H9 (cell line): ENCODE measurements at regions not wholly inside any gene's neighbourhood (a gene's known extent, or its start where the extent isn't known, plus 50 kb on each side); places are given as distances from the start of the nearest gene placed in this dataset.

Experiments
- DNase-seq: peaks from one replicate; pipeline ENCODE4 v3.0.0-alpha.2; 2017
- H2AFZ ChIP-seq: one replicate; pipeline ENCODE4 v1.6.1; 2013; ENCODE audit warnings: mild to moderate bottlenecking, low read length, control low read depth, moderate library complexity
- H2AK5ac ChIP-seq: 2 replicates; pipeline ENCODE4 v1.6.1; 2013; ENCODE audit warnings: low read length, control low read depth, mixed read lengths; ENCODE audit not compliant: insufficient read length
- H2BK120ac ChIP-seq: one replicate; pipeline ENCODE4 v1.6.1; 2013; ENCODE audit warnings: low read depth, mild to moderate bottlenecking, low read length, control low read depth, inconsistent platforms; ENCODE audit not compliant: poor library complexity, severe bottlenecking
- H2BK12ac ChIP-seq: 2 replicates; pipeline ENCODE4 v1.6.1; 2013; ENCODE audit warnings: low read length, control low read depth, mixed read lengths, low read depth; ENCODE audit not compliant: insufficient read length
- H2BK15ac ChIP-seq: 2 replicates; pipeline ENCODE4 v1.6.1; 2013; ENCODE audit warnings: low read depth, low read length, control low read depth
- H2BK20ac ChIP-seq: one replicate; pipeline ENCODE4 v1.6.1; 2013; ENCODE audit warnings: low read depth, mild to moderate bottlenecking, low read length, control low read depth, inconsistent platforms; ENCODE audit not compliant: poor library complexity, severe bottlenecking
- H2BK5ac ChIP-seq: 2 replicates; pipeline ENCODE4 v1.6.1; 2013; ENCODE audit warnings: low read length, control low read depth, mixed read lengths; ENCODE audit not compliant: insufficient read length
- H3K14ac ChIP-seq: 2 replicates; pipeline ENCODE4 v1.6.1; 2013; ENCODE audit warnings: low read length, control low read depth; ENCODE audit not compliant: insufficient read depth
- H3K18ac ChIP-seq: 2 replicates; pipeline ENCODE4 v1.6.1; 2013; ENCODE audit warnings: low read depth, mild to moderate bottlenecking, mixed read lengths, low read length, control low read depth; ENCODE audit not compliant: insufficient read length
- H3K23ac ChIP-seq: 2 replicates; pipeline ENCODE4 v1.6.1; 2013; ENCODE audit warnings: low read length, control low read depth, mixed read lengths, low read depth; ENCODE audit not compliant: insufficient read length
- H3K23me2 ChIP-seq: 2 replicates; pipeline ENCODE4 v1.6.1; 2013; ENCODE audit warnings: low read depth, mild to moderate bottlenecking, mixed read lengths, low read length, control low read depth; ENCODE audit not compliant: insufficient read length, poor library complexity, severe bottlenecking
- H3K27ac ChIP-seq: 2 replicates; pipeline ENCODE4 v1.5.1; 2013; ENCODE audit warnings: low read length, control low read depth, mixed read lengths, low read depth; ENCODE audit not compliant: insufficient read length
- H3K27me3 ChIP-seq: 2 replicates; pipeline ENCODE4 v1.6.1; 2013; ENCODE audit warnings: low read length, control low read depth, inconsistent platforms; ENCODE audit not compliant: insufficient read depth
- H3K4ac ChIP-seq: 2 replicates; pipeline ENCODE4 v1.6.1; 2013; ENCODE audit warnings: low read depth, mild to moderate bottlenecking, control low read depth, inconsistent platforms, low read length, moderate library complexity
- H3K4me1 ChIP-seq: 2 replicates; pipeline ENCODE4 v1.6.1; 2013; ENCODE audit warnings: low read length, control low read depth, inconsistent platforms; ENCODE audit not compliant: insufficient read depth
- H3K4me2 ChIP-seq: 2 replicates; pipeline ENCODE4 v1.6.1; 2013; ENCODE audit warnings: low read length, control low read depth, mixed read lengths; ENCODE audit not compliant: insufficient read length, insufficient read depth
- H3K56ac ChIP-seq: 2 replicates; pipeline ENCODE4 v1.6.1; 2013; ENCODE audit warnings: low read depth, mild to moderate bottlenecking, mixed read lengths, low read length, control low read depth; ENCODE audit not compliant: insufficient read length
- H3K79me1 ChIP-seq: 2 replicates; pipeline ENCODE4 v1.6.1; 2013; ENCODE audit warnings: low read depth, mild to moderate bottlenecking, moderate library complexity, low read length, control low read depth, inconsistent platforms; ENCODE audit not compliant: insufficient read depth, poor library complexity, severe bottlenecking
- H3K79me2 ChIP-seq: 2 replicates; pipeline ENCODE4 v1.6.1; 2013; ENCODE audit warnings: low read length, control low read depth, inconsistent platforms; ENCODE audit not compliant: insufficient read depth
- H3K9ac ChIP-seq: 2 replicates; pipeline ENCODE4 v1.6.1; 2013; ENCODE audit warnings: low read length, control low read depth, mixed read lengths; ENCODE audit not compliant: insufficient read length; ENCODE audit errors: extremely low read depth
- H3K9me3 ChIP-seq: one replicate; pipeline ENCODE4 v1.6.1; 2013; ENCODE audit warnings: low read depth, low read length, inconsistent platforms; ENCODE audit not compliant: control insufficient read depth
- H3T11ph ChIP-seq: one replicate; pipeline ENCODE4 v1.6.1; 2013; ENCODE audit warnings: mild to moderate bottlenecking, low read length, control low read depth, inconsistent platforms
- H4K20me1 ChIP-seq: one replicate; pipeline ENCODE4 v1.6.1; 2013; ENCODE audit not compliant: control insufficient read depth, insufficient read length, insufficient read depth
- H4K5ac ChIP-seq: 2 replicates; pipeline ENCODE4 v1.6.1; 2013; ENCODE audit warnings: low read depth, mild to moderate bottlenecking, mixed read lengths, low read length, control low read depth; ENCODE audit not compliant: insufficient read length
- H4K8ac ChIP-seq: replicated peaks from 2 replicates; pipeline ENCODE4 v1.6.1; 2013; ENCODE audit warnings: low read length, control low read depth, mixed read lengths, low read depth; ENCODE audit not compliant: insufficient read length
- H4K91ac ChIP-seq: 2 replicates; pipeline ENCODE4 v1.6.1; 2013; ENCODE audit warnings: low read depth, mild to moderate bottlenecking, moderate library complexity, mixed read lengths, low read length, control low read depth; ENCODE audit not compliant: insufficient read length
- H3K27ac Mint-ChIP-seq, 3 experiments: 2 replicates in 2 of 3; 3 replicates in 1 of 3; pipeline ENCODE4 v1.8.0; 2020 to 2021; ENCODE audit warnings: mixed read lengths in 3 of 3, mild to moderate bottlenecking in 1 of 3, moderate library complexity in 1 of 3
- H3K27me3 Mint-ChIP-seq: 2 replicates; pipeline ENCODE4 v1.8.0; 2021; ENCODE audit warnings: low read depth, mild to moderate bottlenecking, moderate library complexity, mixed read lengths
- H3K36me3 Mint-ChIP-seq, 3 experiments: 2 replicates in 2 of 3; 3 replicates in 1 of 3; pipeline ENCODE4 v1.8.0; 2020 to 2021; ENCODE audit warnings: low read depth in 3 of 3, mixed read lengths in 3 of 3; ENCODE audit not compliant: insufficient read depth in 1 of 3
- H3K4me1 Mint-ChIP-seq, 2 experiments: 2 replicates each; pipeline ENCODE4 v1.8.0; 2020; ENCODE audit warnings: mixed read lengths in 2 of 2
- H3K4me3 Mint-ChIP-seq, 2 experiments: 2 replicates in 1 of 2; 3 replicates in 1 of 2; pipeline ENCODE4 v1.8.0; 2020 to 2021; ENCODE audit warnings: mild to moderate bottlenecking in 2 of 2, mixed read lengths in 2 of 2, moderate library complexity in 1 of 2
- H3K9me3 Mint-ChIP-seq, 2 experiments: 2 replicates in 1 of 2; 3 replicates in 1 of 2; pipeline ENCODE4 v1.8.0; 2020; ENCODE audit warnings: mild to moderate bottlenecking in 2 of 2, mixed read lengths in 2 of 2, moderate library complexity in 1 of 2
- CTCF ChIP-seq: fragments of 200-600 bp; sonication (generic); conservative IDR thresholded peaks from 3 replicates; pipeline ENCODE4 v1.8.0; 2021; ENCODE audit warnings: antibody characterized with exemption, mild to moderate bottlenecking
- WGBS: extraction: QIAGEN DNeasy Blood & Tissue Kit; methylation state at CpG from one replicate; pipeline ENCODE4 v1.1.7; 2013; ENCODE audit warnings: missing lambda C conversion rate, low lambda C conversion rate, mixed read lengths; ENCODE audit not compliant: insufficient read length; ENCODE audit errors: extremely low coverage; 5-methylcytosine and 5-hydroxymethylcytosine counted together

DNA sequence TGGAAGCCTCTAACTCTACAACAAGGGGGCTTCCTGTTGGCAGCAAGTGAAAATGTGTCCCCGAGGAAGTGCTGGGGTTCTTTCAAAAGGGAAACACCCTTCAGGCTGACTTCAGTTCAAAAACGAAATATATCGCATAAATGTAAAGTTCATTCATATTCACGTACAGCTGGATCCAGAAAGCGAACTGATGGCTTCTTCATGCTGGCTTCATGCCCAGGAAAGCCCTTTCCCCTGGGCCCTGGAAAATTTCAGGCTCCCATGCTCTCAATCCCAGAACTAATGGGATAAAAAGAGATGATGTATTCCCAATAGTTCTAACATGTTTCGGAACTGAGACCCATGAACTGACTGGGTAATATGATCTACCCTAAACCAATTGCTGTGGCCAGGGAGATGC is 104.7 kb upstream of the CDH13 start:
- H4K5ac ChIP-seq: no peak overlapping the region
- no peak overlapping the region for H3K27ac ChIP-seq
- no peak overlapping the region for H2AK5ac ChIP-seq
- no peak overlapping the region for H2BK120ac ChIP-seq
- H2BK12ac ChIP-seq: no peak overlapping the region
- H3K79me1 ChIP-seq: no peaks in the 10 kb centered on the region
- H3K4me2 ChIP-seq: no peak overlapping the region
- no peaks in the 10 kb centered on the region; the same call in none of the 2 replicates for H3K4me1 ChIP-seq
- no peak overlapping the region for H3K4ac ChIP-seq
- WGBS: no CpG with 5 or more reads among the region's 6 CpGs
- no peak overlapping the region for H3K56ac ChIP-seq
- no peak for DNase-seq
- Mint-ChIP-seq H3K27me3 (peaks cover 77% of the 10 kb centered on the region), H3K9me3 (peaks cover 2 to 9% of the 10 kb centered on the region in 2 experiments), H3K36me3 (no peaks in the 10 kb centered on the region; a peak in 2 of 7 replicates), H3K4me3 (no peak overlapping the region), H3K4me1 (peaks cover 8% of the 10 kb centered on the region in 2 experiments), H3K27ac (0 out of 7 replicates have a peak overlapping the region, but pooled peaks of 1 of the 3 experiments have one; percentile 11)
- peaks cover 4% of the 10 kb centered on the region; the same call in 1 of the 2 replicates for H3K27me3 ChIP-seq
- no peak overlapping the region for H2BK20ac ChIP-seq
- H2AFZ ChIP-seq: no peak overlapping the region
- no peak overlapping the region for H3K18ac ChIP-seq
- H3K79me2 ChIP-seq: no peaks in the 10 kb centered on the region
- H4K91ac ChIP-seq: no peak overlapping the region
- no peaks in the 10 kb centered on the region for H3K23me2 ChIP-seq
- no peak overlapping the region for H2BK15ac ChIP-seq
- no peaks in the 10 kb centered on the region for H3K9me3 ChIP-seq
- H3K9ac ChIP-seq: no peak overlapping the region
- no peaks in the 10 kb centered on the region for H4K20me1 ChIP-seq
- no peak for TF ChIP-seq CTCF
- H3K14ac ChIP-seq: no peak overlapping the region
- H4K8ac ChIP-seq: no peak overlapping the region
- no peak overlapping the region for H3T11ph ChIP-seq
- H2BK5ac ChIP-seq: no peak overlapping the region
- H3K23ac ChIP-seq: no peak overlapping the region
